ENCODE measurements at regions not wholly inside any gene's neighbourhood (a gene's known extent, or its start where the extent isn't known, plus 50 kb on each side); places are given as distances from the start of the nearest gene placed in this dataset.
"Not testable (repeated sequence)": the region's sequence is repeated elsewhere in the genome, so short reads cannot be mapped to it uniquely, and the experiment has no call there.

DNA sequence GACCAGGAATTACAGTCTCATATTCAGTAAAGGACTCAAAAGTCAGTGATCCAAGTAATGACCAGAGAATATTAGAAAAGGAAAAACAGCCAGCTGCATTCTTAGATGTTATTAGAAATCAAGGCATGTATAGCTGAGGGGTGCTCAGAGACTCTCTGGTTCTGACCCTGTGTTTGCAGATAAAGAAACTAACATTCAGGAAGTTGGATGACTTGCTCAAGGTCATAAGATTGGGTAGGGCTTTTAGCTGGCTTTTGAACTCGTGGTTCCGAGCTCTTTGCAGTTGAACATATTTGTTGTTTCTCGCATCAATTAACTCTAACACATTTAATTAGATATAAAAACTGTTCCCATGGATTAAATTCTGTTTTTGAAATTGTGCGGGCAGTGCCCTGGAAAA, 62.5 kb upstream of the ENPP6 start:
- no peak for DNase-seq

DNA sequence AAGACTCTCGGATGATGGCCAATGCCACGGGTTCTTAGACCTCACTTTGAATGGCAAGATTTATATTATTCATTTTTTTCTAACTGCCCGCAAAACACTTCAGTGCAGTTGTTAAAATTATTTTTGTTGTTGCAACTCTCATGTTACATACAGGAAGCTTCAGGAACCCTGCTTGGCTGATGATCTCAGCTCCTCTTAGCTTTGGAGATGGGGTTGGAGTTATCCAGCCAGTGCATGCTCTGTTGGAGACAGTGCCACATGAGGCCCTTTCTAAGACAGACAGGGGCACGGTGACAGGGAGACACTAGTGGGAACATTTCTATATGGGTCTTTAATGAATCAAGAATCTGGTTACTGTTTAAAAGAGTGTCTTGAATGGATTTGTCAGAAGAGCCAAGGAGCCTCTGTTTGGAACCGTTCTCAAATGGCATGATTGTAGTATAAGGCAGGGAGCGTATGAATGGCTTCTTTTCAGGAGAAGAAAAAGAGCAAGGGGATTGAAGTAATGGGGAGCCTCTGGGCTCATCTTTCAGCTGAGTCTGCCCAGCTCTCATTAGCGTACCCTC, 61.9 kb upstream of the ENPP6 start:
- no peak for DNase-seq

DNA sequence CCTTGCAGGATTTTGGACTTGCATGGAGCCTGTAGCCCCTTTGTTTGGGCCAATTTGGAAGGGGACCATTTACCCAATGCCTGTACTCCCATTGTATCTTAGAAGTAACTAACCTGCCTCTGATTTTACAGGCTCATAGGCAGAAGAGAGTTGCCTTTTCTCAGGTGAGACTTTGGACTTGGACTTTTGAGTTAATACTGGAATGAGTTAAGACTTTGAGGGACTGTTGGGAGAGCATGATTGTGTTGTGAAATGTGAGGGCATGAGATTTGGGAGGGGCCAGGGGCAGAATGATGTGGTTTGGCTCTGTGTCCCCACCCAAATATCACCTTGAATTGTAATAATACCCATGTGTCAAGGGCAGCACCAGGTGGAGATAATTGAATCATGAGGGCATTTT, 60.1 kb upstream of the ENPP6 start:
- not testable (repeated sequence) for DNase-seq

DNA sequence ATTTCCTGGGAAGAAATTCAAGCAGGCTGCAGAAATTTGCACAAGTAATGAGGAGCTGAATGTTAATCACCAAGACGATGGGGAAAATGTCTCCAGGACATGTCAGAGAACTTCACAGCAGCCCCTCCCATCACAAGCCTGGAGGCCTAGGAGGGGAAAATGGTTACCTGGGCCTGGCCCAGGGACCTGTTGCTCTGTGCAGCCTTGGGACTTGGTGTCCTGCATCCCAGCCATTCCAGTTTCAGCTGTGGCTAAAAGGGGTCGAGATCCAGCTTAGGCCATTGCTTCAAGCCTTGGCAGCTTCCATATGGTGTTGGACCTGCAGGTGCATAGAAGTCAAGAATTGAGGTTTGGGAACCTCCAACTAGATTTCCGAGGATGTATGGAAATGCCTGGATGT, 59.3 kb upstream of the ENPP6 start:
- DNase-seq, result not testable (repeated sequence)

DNA sequence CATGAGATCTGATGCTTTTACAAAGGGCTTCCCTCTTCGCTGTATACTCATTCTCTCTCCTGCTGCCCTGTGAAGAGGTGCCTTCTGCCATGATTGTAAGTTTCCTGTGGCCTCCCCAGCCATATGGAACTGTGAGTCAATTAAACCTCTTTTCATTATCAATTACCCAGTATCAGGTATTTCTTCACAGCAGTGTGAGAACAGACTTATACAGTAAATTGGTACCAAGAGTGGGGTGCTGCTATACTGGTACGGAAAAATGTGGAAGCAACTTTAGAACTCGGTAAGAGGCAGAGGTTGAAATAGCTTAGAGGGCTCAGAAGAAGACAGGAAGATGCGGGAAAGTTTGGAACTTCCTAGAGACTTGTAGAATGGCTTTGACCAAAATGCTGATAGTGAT, 58.7 kb upstream of the ENPP6 start:
- DNase-seq, result not testable (repeated sequence)

DNA sequence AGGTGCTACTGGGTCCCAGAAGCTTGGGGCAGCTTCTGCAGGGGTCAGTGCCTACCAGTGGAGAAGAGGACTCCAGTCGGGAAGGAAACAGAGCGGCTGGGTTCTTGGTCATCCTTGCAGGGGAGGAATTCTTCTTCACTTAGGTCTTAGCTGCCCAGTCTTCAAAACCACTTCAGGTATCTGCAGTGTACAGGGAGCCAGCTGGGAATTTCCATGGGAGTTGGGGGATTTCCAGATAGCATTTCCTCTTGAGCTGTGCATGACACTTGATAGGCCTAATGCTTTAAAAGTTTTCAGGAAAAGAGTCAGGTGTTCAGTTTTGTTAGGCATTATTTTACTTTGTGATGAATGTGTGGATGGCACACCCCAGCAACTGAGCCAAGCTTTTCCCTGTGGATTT, 58.1 kb upstream of the ENPP6 start:
- DNase-seq, result no peak

DNA sequence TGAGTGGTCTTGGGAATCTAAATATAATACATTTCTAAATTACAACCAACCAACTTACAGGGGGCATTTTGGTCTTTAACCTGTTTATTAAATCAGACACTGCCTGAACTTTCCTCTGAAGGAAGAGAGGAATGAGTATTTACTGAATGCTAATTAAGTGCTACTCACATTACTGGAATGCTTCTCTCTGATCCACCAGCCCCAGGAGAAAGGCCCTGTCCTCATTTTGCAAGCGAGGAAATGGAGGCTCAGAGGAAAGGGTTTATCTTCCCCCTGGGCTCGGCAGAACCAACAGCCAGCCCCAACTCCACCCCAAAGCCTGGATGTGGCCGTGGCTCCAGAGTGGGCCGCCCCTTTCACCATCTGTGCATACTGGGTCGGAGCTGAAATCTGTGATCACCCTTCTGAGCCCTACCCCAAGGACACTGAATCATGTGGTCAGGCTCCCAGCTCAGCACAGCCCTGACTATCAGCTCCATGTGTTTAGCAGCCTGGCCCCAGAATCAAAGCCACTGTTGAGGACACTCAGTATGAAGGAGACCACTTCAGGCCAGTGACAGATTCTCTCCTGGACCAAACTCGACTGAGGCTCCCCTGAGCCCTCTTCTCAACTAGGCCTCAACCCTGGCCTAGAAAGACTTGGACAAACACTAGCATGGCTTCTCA, 56.7 kb upstream of the ENPP6 start:
- no peak for DNase-seq

DNA sequence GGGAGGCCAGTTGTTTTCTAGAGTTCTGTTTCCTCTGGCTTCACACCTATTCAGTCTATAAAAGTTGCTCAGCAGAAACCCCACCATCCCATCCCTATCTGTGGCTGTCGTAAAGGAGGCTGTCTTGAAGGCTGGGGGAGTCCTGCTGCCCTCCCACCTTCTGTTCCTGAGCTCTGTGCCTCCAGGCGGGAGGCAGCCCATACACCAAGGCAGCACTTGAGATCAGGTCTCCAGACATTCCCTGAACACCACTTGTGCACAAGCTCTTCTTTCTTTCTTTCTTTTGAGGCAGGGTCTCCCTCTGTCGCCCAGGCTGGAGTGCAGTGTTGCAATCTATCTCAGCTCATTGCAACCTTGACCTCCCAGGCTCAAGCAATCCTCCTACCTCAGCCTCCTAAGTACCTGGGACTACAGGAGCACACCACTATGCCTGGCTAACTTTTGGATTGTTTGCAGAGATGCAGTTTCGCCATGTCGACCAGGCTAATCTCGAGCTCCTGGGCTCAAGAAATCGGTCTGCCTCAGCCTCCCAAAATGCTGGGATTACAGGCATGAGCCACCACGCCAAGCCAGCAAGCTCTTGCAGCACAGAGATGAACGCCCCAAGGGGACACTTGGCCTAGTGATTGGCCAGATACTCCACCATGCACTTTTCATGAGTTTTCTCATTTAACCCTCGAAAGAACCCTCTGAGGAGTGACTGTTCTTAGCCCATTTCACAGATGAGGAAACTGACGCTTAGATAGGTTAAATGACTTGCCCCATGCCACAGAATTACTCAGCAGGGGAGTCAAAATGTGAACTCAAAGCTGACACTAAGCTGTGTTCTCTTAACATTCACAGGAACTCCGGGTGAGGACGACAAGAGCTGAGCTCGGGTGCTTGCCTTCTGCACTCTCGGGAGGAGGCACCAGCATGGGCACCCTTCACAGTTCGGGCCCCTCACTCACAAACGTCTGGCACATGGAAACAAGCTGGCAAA, 55.8 kb upstream of the ENPP6 start:
- DNase-seq, result no peak

DNA sequence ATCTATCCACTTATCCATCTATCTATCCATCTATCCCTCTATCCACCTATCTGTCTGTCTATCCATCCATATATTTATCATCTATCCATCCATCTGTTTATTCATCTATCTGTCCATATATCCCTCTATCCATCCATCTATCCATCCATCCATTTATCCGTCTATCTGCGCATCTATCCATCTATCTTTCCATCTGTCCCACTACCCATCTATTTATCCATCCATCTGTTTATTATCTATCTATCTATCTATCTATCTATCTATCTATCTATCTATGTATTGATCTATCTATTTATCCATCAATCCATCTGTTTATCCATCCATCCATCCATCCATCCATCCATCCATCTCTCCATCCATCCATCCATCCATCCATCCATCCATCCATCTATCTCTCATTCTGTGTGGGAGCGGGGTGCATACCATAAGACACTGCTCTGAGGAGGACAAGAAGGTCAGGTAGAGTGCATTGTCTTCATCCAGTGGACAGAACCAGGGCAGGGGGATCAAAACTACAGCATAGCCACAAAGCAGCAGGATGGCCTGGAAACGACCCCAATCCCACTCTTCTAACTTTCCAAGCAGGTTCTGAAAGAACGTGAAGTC, 53.2 kb upstream of the ENPP6 start:
- no peak for DNase-seq

DNA sequence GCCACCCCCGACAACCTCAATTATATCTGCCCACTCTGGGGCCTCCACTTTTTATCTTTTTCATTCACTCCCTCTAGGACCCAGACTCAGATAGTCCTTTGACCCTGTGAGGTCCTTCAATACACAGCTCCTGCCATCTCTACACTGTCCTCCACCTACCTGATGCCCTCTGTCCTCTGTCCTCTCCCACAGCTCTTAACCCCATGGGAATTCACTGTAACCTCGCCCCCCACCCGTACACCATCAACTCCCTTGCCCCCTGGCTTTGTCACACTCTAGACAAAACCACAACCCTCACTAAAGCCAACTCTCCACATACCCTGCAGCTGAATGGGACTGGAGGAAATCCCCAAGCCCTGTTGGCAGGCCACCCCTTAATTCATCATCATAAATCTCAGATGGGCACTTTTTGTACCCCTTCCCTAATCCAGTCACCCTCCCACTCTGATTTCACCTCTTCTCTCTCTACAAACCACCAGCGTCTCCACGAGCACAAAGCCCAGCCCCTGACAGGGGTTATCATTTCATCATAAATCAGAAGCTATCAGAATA, 52.3 kb upstream of the ENPP6 start:
- DNase-seq, result no peak

DNA sequence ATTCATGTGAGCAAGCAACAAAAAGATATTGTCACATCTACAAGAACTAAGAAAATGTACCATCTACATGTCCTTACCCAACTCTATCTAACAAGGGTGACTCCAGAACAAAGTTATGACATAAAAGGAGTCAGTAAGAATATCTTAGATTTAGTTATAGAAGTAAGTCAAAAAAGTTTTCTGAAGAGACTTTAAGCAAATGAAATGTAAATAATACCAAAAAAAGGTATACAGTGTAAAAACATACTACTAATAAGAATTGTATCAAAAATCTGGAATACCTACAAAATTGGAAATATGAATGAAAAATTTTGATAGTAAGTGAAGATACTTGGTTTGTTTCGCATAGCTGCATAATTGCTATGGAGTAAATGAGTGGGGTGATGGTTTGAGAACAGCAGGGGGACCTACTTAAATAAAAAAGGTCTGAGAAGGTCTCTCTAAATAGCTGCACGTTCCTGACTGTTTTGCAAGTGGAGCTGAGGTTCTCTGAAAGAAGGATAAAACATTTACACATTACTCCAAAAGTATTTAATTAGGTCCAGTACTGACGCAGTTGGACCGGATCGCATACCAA, 51.0 kb upstream of the ENPP6 start:
- DNase-seq, result no peak

DNA sequence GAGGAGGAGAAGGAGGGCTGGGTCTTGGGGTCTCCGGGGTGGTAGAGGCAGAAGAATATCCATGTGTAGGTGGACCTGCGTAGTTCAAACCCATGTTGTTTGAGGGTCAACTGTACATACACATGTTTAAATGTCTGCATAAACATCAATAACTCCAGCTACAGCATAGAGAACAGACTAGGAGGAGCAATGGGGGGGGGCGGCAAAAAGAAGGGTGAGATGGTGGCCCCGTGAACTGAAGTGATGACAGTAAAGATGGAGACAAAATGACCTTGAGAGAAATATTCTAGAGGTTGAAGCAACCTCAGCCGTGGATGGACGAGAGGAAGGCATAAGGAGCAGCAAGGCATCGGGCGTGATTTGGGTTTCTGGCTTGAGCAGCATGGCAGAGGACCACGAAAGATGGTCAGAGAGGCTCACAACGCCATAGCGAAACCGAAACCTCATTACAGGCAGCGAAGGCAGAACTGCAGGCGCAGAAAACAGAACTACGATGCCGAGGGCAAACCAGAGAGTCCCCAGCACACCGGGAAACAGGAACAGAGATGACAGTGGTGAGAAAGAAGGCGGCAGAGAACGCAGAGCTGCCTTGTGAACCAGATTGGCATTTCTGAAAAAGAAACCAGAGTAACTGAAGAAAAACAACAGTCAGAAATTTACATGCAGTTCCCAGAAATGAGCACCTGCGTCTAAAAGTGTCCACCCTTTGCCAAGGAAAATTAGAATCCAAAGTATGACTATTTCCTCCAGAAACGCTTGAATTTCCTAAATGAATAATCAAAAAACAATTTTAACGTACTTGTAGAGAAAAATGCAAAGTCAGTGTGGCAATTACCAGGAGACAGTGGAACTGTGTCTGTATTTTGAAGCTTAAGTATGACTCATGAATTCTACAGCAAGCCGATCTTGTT, 50.3 kb upstream of the ENPP6 start:
- DNase-seq, result peak; percentile 52 to 69

Measured in stimulated activated CD4-positive, alpha-beta T cell treated with anti-CD3 and anti-CD28 coated beads, Interleukin-4, amount 100 ng/mL, for 4 hours (primary cell).